GM23338 (cell line): ENCODE measurements at regions not wholly inside any gene's neighbourhood (a gene's known extent, or its start where the extent isn't known, plus 50 kb on each side); places are given as distances from the start of the nearest gene placed in this dataset.
A peak's percentile ranks its signal among the peaks of the same experiment; 100 is the strongest.

Source experiments
- ATAC-seq: fragments of 200-7000 bp; cut with Tn5 transposase; 3 replicates; pipeline ENCODE4 v1.9.1; 2020
- DNase-seq: peaks from one replicate; pipeline ENCODE4 v3.0.0-alpha.2; 2015; ENCODE audit warnings: low spot score
- H2AFZ ChIP-seq: fragments of 200-600 bp; sonication (generic); 2 replicates; pipeline ENCODE4 v1.8.0; 2016; ENCODE audit warnings: antibody characterized with exemption, mild to moderate bottlenecking, moderate library complexity
- H3F3A ChIP-seq: fragments of 200-600 bp; sonication (generic); replicated peaks from 2 replicates; pipeline ENCODE4 v1.8.0; 2017; ENCODE audit warnings: antibody characterized with exemption, mixed run types, low read depth
- H3K27ac ChIP-seq: fragments of 200-600 bp; sonication (generic); 2 replicates; pipeline ENCODE4 v1.6.1; 2016; ENCODE audit warnings: low read depth
- H3K27me3 ChIP-seq: fragments of 200-600 bp; sonication (generic); 2 replicates; pipeline ENCODE4 v1.8.0; 2016; ENCODE audit warnings: mild to moderate bottlenecking, mixed run types, moderate library complexity; ENCODE audit not compliant: insufficient read depth
- H3K36me3 ChIP-seq: fragments of 200-600 bp; sonication (generic); 2 replicates; pipeline ENCODE4 v1.8.0; 2016; ENCODE audit warnings: mild to moderate bottlenecking; ENCODE audit not compliant: insufficient read depth
- H3K4me1 ChIP-seq: fragments of 200-600 bp; sonication (generic); 2 replicates; pipeline ENCODE4 v1.8.0; 2016; ENCODE audit warnings: mild to moderate bottlenecking, moderate library complexity; ENCODE audit not compliant: insufficient read depth
- H3K4me2 ChIP-seq: fragments of 200-600 bp; sonication (generic); 2 replicates; pipeline ENCODE4 v1.7.1; 2017; ENCODE audit warnings: mixed run types
- H3K4me3 ChIP-seq: fragments of 200-600 bp; sonication (generic); 2 replicates; pipeline ENCODE4 v1.6.1; 2016; ENCODE audit warnings: mixed run types
- H3K79me2 ChIP-seq: fragments of 200-600 bp; sonication (generic); replicated peaks from 2 replicates; pipeline ENCODE4 v1.8.0; 2017; ENCODE audit warnings: mild to moderate bottlenecking; ENCODE audit not compliant: insufficient read depth
- H3K9me2 ChIP-seq: fragments of 200-600 bp; sonication (generic); 2 replicates; pipeline ENCODE4 v1.8.0; 2017; ENCODE audit not compliant: insufficient read depth
- H4K20me1 ChIP-seq: fragments of 200-600 bp; sonication (generic); replicated peaks from 2 replicates; pipeline ENCODE4 v1.8.0; 2017; ENCODE audit warnings: mild to moderate bottlenecking; ENCODE audit not compliant: insufficient read depth
- H3K27ac Mint-ChIP-seq: 2 replicates; pipeline ENCODE4 v1.8.0; 2020; ENCODE audit warnings: inconsistent platforms, mild to moderate bottlenecking, moderate library complexity, mixed read lengths
- H3K27me3 Mint-ChIP-seq: 3 replicates; pipeline ENCODE4 v1.8.0; 2022; ENCODE audit warnings: low read depth, mild to moderate bottlenecking, moderate library complexity, mixed read lengths, inconsistent platforms; ENCODE audit not compliant: insufficient read depth, poor library complexity
- H3K36me3 Mint-ChIP-seq: 3 replicates; pipeline ENCODE4 v1.8.0; 2021; ENCODE audit warnings: low read depth, mild to moderate bottlenecking, inconsistent platforms, moderate library complexity, mixed read lengths
- H3K4me1 Mint-ChIP-seq: 3 replicates; pipeline ENCODE4 v1.8.0; 2020; ENCODE audit warnings: mild to moderate bottlenecking, inconsistent platforms, mixed read lengths
- H3K4me3 Mint-ChIP-seq: 3 replicates; pipeline ENCODE4 v1.8.0; 2021; ENCODE audit warnings: moderate library complexity, mild to moderate bottlenecking, inconsistent platforms, mixed read lengths
- H3K9me3 Mint-ChIP-seq: 3 replicates; pipeline ENCODE4 v1.8.0; 2020; ENCODE audit warnings: moderate library complexity, mild to moderate bottlenecking, inconsistent platforms, mixed read lengths
- EZH2phosphoT487 ChIP-seq: fragments of 200-600 bp; sonication (generic); IDR thresholded peaks from one replicate; pipeline ENCODE4 v1.8.1; 2018; ENCODE audit warnings: antibody characterized with exemption; ENCODE audit not compliant: unreplicated experiment
- ZNF114 ChIP-seq: fragments of 250-450 bp; sonication (Bioruptor Pico); IDR thresholded peaks from 2 replicates; pipeline ENCODE4 v1.5.0; 2020; ENCODE audit warnings: mild to moderate bottlenecking, moderate library complexity
- ZNF462 ChIP-seq: fragments of 250-450 bp; sonication (Bioruptor Pico); IDR thresholded peaks from 2 replicates; pipeline ENCODE4 v1.5.0; 2020; ENCODE audit warnings: mild to moderate bottlenecking, moderate library complexity
- TF ChIP-seq, protein P1 (sequence below), 2 experiments: fragments of 200-600 bp in 1 of 2; sonication (generic) in 1 of 2; conservative IDR thresholded peaks; 2 replicates each; pipeline versions ENCODE4 v1.5.1 to v1.6.1; 2016 to 2017; ENCODE audit warnings: antibody characterized with exemption in 2 of 2, low read depth in 2 of 2, mild to moderate bottlenecking in 2 of 2, moderate library complexity in 1 of 2

- DNase-seq (peak; percentile 78), ATAC-seq (peak; percentile 84)
- H3K27me3 Mint-ChIP-seq, result peaks cover 2% of the 10 kb centered on the region
- peaks cover 6% of the 10 kb centered on the region; the same call in 2 of the 3 replicates for H3K4me1 Mint-ChIP-seq
- no peaks in the 10 kb centered on the region for H3K9me3 Mint-ChIP-seq
- no peaks in the 10 kb centered on the region for H3K79me2 ChIP-seq
- no peaks in the 10 kb centered on the region for H3K4me1 ChIP-seq
- TF ChIP-seq, protein P1, sequence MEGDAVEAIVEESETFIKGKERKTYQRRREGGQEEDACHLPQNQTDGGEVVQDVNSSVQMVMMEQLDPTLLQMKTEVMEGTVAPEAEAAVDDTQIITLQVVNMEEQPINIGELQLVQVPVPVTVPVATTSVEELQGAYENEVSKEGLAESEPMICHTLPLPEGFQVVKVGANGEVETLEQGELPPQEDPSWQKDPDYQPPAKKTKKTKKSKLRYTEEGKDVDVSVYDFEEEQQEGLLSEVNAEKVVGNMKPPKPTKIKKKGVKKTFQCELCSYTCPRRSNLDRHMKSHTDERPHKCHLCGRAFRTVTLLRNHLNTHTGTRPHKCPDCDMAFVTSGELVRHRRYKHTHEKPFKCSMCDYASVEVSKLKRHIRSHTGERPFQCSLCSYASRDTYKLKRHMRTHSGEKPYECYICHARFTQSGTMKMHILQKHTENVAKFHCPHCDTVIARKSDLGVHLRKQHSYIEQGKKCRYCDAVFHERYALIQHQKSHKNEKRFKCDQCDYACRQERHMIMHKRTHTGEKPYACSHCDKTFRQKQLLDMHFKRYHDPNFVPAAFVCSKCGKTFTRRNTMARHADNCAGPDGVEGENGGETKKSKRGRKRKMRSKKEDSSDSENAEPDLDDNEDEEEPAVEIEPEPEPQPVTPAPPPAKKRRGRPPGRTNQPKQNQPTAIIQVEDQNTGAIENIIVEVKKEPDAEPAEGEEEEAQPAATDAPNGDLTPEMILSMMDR (conservative IDR thresholded peaks at IDR 0.05; ENCODE audit: low read depth in 2 of 2), result peak; percentile 79 to 86
- TF ChIP-seq ZNF114 (CRISPR knock-in tag), result no peak
- TF ChIP-seq EZH2phosphoT487, result no peak
- no peak for TF ChIP-seq ZNF462 (CRISPR knock-in tag)
- no peaks in the 10 kb centered on the region for H3K36me3 Mint-ChIP-seq
- no peaks in the 10 kb centered on the region for H4K20me1 ChIP-seq
- no peak overlapping the region for H3K4me3 Mint-ChIP-seq
- no peaks in the 10 kb centered on the region for H3F3A ChIP-seq
- no peaks in the 10 kb centered on the region for H3K9me2 ChIP-seq
- H3K36me3 ChIP-seq, result no peaks in the 10 kb centered on the region
- no peaks in the 10 kb centered on the region for H3K27me3 ChIP-seq
- no peak overlapping the region for H3K4me2 ChIP-seq
- no peak overlapping the region for H3K27ac ChIP-seq
- no peak overlapping the region for H3K4me3 ChIP-seq
- no peak overlapping the region for H3K27ac Mint-ChIP-seq
- no peak overlapping the region for H2AFZ ChIP-seq
These were observed 1097.8 kb downstream of the NAALADL2 start for GRCh38 chr3:175956964-175957363.
